Fibroblast of pulmonary artery (primary cell): ENCODE measurements at regions not wholly inside any gene's neighbourhood (a gene's known extent, or its start where the extent isn't known, plus 50 kb on each side); places are given as distances from the start of the nearest gene placed in this dataset.

ENCODE experiments used
- DNase-seq: peaks from one replicate; pipeline ENCODE4 v3.0.0-alpha.2; 2010; ENCODE audit warnings: low read depth
- H3K4me3 ChIP-seq: replicated peaks from 2 replicates; pipeline ENCODE4 v1.5.1; 2011; ENCODE audit warnings: low read depth, mild to moderate bottlenecking, control low read depth, low read length, moderate library complexity
- TF ChIP-seq, protein P1 (sequence below): IDR thresholded peaks from 2 replicates; pipeline ENCODE4 v1.5.1; 2011; ENCODE audit warnings: mild to moderate bottlenecking, control low read depth, low read length, inconsistent platforms; ENCODE audit errors: missing control alignments

DNA sequence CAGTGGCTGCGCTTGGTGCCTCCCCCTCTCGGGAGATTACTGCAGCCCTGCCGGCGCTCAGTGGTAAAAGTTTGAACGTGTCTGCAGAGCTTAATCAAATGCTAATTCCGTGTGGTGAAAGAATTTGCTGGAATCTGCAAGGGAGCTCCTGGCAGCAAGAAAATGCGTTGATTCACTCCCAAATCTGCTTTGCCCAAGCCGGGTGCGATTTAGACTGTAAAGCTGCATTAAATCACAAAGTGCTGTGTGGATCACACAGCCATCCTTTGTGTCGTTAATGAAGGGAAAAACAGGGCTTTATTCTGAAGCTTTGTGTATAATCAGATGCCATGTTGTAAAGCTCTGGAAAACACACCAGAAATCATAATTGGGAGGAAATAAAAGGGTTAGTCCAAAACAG is 444.1 kb downstream of the BCOR start:
- TF ChIP-seq, protein P1, sequence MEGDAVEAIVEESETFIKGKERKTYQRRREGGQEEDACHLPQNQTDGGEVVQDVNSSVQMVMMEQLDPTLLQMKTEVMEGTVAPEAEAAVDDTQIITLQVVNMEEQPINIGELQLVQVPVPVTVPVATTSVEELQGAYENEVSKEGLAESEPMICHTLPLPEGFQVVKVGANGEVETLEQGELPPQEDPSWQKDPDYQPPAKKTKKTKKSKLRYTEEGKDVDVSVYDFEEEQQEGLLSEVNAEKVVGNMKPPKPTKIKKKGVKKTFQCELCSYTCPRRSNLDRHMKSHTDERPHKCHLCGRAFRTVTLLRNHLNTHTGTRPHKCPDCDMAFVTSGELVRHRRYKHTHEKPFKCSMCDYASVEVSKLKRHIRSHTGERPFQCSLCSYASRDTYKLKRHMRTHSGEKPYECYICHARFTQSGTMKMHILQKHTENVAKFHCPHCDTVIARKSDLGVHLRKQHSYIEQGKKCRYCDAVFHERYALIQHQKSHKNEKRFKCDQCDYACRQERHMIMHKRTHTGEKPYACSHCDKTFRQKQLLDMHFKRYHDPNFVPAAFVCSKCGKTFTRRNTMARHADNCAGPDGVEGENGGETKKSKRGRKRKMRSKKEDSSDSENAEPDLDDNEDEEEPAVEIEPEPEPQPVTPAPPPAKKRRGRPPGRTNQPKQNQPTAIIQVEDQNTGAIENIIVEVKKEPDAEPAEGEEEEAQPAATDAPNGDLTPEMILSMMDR = no peak

DNA sequence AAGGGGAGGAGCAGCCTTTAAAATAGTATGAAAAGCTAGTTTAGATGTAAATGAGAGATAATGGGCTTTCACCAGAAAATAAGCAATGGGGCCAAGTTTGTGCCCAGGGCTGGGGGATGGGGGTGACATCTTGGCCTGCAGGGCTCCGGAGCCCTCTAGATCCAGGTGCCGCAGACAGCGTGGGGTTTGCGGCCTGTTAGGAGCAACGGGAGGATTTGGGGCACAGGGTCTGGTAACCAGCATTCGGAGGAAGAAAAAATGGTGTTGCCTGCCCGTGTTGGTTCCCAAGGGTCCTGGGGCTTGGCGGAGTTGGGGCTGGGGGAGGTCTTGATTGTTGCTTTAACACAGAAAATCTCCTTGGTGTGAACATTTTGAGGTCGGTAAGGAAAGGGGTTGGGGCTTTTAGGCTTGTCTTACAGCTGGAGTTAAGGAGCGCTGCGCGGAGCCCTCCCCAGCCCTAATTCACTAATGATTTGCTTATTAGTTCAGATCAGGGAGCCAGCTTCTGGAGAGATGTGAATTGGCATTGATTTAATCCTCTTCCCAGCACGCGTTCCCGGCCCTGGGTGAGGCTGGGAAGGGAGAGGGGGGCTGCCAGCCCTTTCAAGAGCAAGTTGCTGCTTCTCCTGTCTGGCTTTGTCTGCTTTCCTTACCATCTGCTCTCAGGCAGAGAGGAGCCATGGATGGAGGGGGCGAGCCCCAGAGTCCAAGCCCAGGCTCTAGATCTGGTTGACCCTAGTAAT is 443.4 kb downstream of the BCOR start:
- TF ChIP-seq, protein P1 = no peak
- no peak overlapping the region for H3K4me3 ChIP-seq
- DNase-seq = no peak

More for the DNA sequence above, 444.1 kb downstream of the BCOR start:
- no peak for DNase-seq
- H3K4me3 ChIP-seq = no peak overlapping the region

DNA sequence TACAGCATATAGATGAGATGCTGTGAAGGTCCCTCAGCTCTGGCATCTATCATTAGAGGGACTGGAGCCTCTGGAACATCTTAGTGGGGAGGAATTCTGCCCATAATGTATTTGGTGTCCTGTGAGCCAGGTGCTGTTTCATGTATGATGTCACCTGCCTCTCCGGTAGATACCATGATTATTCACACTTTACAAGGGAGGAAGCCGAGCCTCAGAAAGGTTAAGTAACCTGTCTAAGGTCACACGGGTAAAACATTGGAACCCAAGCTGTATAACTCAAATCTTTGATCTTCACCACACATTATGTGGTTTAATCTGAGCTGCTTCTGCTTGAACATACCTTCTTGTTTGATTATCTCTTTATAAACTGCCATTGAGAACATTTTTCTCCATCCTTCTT is 442.8 kb downstream of the BCOR start:
- TF ChIP-seq, protein P1 = no peak
- H3K4me3 ChIP-seq = no peak overlapping the region
- no peak for DNase-seq

DNA sequence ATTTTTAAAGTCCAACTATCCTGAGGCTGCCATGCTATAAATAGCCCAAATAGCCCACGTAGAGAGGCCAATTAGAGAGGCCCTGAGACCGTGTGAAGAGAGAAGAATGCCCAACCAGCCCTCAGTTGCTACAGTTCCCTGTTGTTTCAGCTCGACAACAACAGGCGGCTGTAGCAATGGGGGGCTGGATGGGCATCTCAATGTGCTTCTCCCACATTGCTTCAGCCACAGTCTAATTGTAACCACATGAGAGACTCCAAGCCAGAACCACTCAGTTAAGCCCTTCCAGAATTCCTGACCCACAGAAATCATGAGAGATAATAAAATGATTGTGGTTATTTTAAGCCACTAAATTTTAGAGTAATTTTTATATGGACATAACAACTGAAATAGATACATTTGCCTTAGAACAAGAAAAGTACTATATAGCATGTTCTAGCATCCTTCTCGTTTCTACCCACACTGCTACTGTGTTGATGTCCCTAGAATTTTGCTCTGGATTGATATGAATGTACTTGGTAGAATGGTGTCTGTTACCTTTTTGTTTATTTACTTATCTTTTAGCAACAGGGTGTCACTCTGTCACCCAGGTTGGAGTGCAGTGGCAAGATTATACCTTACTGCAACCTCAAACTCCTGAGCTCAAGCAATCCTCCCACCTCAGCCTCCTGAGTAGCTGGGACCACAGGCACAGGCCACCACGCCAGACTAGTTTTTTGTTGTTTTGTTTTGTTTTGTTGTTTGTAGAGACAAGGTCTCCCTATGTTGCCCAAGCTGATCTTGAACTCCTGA is 436.4 kb downstream of the BCOR start:
- no peak for DNase-seq
- no peak overlapping the region for H3K4me3 ChIP-seq
- TF ChIP-seq, protein P1 = no peak

DNA sequence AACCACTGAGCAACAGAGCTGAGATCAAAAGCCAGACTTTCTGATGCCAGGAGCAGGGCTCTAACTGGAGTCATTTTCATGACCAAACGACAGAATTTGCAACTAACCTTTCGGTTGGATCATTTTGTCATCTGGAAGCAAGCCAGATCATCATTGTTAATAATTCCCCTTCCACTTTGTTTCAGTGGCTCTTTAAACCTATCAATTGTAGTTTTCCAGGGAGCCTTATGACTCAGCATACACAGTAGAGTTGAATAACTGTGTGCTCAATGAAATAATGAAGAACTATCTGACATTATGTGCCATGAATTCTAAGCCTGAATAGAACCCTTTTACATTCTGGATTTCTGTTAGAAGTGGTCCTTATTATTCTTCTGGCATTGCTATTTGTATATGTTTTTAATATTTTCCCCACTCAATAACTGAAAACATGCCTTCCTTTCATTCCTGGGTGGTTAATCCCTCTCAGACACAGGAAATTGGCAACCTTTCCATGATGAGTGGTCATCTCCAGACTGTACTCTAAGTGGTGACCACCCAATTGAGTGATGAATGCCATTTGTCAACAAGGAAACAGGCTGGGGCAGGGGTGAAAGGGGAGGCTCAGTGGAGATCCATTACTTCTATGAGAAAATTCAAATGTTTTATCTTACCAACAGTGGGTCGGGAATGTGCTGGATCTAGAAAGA is 431.8 kb downstream of the BCOR start:
- H3K4me3 ChIP-seq = no peak overlapping the region
- TF ChIP-seq, protein P1 = no peak
- DNase-seq = peak; percentile 6

DNA sequence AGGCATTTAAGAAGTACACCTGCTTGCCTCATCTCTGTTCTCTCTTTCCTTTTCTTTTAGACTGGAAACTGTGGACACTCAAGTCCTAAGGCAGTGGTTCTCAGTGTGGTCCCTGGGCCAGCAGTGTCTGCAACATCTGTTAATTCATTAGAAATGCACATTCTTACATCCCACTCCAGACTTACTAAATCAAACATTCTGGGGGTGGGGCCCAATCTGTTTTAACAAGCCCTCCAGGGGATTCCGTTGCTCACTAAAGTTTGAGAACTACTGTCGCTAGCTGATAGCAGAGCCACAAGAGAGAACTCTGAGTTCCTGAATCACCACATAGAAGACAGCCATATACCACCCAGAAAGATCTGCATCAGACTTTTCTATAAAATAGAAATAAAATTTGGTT is 430.6 kb downstream of the BCOR start:
- no peak overlapping the region for H3K4me3 ChIP-seq
- DNase-seq = no peak
- TF ChIP-seq, protein P1 = no peak
